EH (cell line): ENCODE measurements at regions not wholly inside any gene's neighbourhood (a gene's known extent, or its start where the extent isn't known, plus 50 kb on each side); places are given as distances from the start of the nearest gene placed in this dataset.
"Not testable (repeated sequence)": the region's sequence is repeated elsewhere in the genome, so short reads cannot be mapped to it uniquely, and the experiment has no call there.

Source experiments
- DNase-seq: peaks from one replicate; pipeline ENCODE4 v3.0.0-alpha.2; 2015; ENCODE audit warnings: low read depth

- DNase-seq, result no peak
Observed at GRCh38 chr2:161063946-161064306, 96.3 kb upstream of the TANK start.

DNA sequence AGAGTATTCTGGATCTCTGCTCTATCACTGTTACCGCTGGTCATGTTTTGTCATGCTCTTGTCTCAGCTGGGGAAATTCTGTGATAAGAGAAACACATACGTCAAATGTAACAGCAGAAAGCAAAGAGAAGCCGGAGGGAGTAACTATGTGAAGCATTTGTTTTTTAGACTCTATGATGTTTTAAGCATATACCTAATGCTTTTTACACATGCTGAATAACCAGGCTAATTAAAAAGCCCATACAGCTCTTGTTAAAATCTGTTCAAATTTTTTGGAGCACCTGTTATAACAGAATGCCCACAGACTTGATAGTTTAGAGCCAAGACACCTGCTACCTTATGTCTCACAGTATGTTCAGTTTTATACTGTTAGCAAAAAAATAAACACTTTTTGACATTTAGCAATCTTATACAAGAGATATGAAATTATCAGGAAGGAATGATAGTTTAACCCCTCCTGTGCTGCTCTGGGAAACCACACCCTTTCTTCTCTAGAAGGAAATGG, 92.3 kb upstream of the TANK start:
- no peak for DNase-seq

DNA sequence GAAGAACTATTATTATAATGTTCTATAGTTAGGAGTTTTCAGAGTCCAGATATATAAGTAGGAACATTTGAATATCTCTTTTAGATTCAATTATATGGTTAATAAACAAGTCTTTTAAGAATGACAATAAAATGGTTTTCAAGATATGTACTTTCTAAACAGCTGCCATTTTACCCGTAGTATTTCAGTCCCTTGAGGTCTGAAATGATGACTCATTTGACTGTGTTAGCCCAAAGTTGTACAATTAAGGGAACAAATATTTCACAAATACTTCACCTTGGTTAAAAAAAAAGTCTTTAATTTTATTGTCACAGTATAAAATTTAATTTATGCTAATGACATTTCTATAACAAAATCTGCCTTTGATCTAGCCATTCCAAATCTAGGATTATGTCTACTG, 91.6 kb upstream of the TANK start:
- DNase-seq, result peak; percentile 34

GRCh38 chr2:161070693-161071479, 89.3 kb upstream of the TANK start:
- DNase-seq, result no peak

DNA sequence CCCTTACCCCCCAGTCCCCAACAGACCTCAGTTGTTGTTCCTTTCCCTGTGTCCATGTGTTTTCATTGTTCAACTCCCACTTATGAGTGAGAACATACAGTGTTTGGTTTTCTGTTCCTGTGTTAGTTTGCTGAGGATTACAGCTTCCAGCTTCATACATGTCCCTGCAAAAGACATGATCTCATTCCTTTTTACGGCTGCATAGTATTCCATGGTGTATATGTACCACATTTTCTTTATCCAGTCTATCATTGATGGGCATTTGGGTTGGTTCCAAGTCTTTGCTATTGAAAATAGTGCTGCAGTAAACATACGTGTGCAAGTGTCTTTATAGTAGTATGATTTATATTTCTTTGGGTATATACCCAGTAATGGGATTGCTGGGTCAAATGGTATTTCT, 87.8 kb upstream of the TANK start:
- DNase-seq, result not testable (repeated sequence)

- no peak for DNase-seq
Observed at GRCh38 chr2:161075701-161076100, 84.5 kb upstream of the TANK start.

DNA sequence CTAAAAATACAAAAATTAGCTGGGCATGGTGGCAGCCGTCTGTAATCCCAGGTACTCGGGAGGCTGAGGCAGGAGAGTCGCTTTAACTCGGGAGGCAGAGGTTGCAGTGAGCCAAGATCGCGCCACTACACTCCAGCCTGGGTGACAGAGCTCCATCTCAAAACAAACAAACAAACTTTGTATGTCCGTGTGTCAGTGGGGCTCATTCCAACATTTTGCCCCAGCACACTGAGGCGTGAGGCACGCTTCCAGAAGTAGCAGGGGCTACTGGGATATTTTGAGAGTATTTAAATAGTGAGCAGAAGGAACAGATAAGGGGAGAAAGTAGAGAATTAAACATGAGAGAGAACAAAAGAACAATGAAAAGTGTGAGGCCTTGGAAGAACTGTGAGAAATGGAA, 83.3 kb upstream of the TANK start:
- no peak for DNase-seq

- DNase-seq, result peak; percentile 50
Observed at GRCh38 chr2:161077367-161078210, 82.6 kb upstream of the TANK start.

- no peak for DNase-seq
Observed at GRCh38 chr2:161078211-161078539, 82.1 kb upstream of the TANK start.

- peak; percentile 29 for DNase-seq
Observed at GRCh38 chr2:161085149-161085548, 75.1 kb upstream of the TANK start.

GRCh38 chr2:161088658-161089350, 71.4 kb upstream of the TANK start:
- DNase-seq, result no peak

- DNase-seq, result no peak
Observed at GRCh38 chr2:161090411-161090810, 69.8 kb upstream of the TANK start.

- DNase-seq, result no peak
Observed at GRCh38 chr2:161095314-161095713, 64.9 kb upstream of the TANK start.

DNA sequence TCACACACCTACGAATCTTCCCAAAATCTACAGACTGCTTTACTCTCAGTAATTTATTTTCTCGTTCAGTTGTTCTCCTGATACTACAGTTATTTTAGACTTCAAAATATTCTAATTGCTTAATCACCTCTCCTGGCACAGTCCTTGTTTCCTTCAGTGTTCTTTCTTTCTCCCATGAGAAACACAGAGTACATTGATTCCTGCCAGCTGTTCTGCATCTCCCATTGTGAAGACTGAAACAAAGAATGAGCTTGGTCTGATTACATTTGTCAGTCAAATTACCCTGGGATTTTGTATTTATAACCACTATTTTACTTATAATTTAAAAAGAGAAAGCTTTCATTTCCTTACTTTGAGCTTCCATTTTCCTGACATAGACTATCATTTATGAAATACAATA, 63.9 kb upstream of the TANK start:
- DNase-seq, result no peak

GRCh38 chr2:161097157-161097556, 63.1 kb upstream of the TANK start:
- DNase-seq, result no peak

DNA sequence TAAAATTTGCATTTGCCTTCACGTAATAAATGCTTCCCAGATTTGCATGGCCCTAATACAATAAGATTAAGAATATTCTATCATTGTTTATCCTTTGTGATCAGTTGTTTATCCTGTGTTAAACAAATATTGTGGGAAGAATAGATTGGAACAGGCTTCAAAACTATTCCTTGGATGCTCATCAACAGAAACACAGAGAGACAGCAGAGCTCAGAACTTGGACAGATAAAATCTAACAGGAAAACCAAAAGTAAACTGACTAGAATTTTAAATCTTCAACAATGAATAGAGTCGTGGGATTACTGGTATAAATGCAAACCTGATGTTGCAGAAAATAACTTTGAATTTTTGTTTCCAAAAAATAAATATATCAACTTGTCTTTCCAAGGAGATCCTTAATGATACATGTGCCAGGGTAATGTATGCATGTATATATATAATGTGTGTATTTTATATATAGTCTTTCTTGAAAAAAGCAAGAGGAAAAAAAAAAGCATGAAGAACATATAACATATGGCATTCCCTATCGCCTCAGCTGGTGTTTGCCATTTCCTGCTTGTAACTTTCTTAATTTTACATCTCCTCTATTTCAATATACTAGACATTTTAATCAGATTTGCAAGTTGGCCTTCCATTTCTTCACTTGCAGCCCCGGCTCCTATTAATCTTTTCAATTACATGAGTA, 59.9 kb upstream of the TANK start:
- peak; percentile 26 for DNase-seq

DNA sequence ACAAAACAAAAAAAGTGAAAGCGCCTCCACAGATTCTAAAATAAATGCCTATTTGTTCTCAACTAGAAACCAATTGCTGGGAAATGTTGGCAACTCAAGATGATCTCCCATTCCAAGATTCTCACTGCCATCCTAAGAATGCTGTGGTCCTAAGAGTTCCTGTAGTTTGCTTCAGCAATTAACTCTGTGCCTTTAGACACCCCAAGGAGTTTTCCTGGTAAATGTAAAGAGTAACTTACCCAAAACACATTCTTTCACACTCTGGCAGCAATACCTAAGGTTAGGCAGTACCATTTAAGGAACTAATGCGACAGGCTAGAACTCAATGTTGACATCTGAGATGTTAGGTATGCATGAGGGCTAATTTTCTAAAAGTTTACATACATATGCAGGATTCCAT, 58.8 kb upstream of the TANK start:
- peak; percentile 41 for DNase-seq

DNA sequence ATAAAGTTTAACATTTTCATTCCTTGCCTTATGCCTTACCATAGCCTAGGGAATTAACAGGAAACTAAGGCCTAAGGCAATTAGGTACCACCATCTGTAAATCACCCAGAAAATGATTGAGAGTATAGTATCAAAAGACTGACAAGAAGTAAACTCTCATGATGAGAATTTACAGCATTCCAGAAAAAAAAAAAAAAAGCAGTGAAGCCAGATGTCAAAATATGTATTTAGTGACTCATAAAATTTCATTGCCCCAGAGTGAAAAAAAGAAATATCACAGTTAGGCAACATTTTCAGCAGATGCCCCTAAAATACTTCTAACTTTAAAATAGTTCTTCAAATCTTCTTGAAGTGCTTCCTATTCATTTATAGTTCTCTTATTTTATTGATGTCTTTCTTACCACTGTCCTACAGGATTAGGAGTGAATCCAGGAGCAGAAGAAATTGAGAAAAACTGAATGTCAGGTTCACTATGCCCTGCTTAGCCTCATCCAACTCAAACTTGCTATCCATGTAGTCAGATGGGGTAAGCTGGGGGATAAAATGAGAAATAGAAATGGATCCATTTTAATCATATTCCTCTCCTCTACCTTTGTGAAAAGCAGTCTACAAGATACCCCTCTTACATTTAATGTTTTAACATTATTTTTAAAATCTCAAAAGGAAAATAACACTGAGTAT, 57.3 kb upstream of the TANK start:
- DNase-seq, result peak; percentile 26

GRCh38 chr2:161103451-161103831, 56.8 kb upstream of the TANK start:
- no peak for DNase-seq

DNA sequence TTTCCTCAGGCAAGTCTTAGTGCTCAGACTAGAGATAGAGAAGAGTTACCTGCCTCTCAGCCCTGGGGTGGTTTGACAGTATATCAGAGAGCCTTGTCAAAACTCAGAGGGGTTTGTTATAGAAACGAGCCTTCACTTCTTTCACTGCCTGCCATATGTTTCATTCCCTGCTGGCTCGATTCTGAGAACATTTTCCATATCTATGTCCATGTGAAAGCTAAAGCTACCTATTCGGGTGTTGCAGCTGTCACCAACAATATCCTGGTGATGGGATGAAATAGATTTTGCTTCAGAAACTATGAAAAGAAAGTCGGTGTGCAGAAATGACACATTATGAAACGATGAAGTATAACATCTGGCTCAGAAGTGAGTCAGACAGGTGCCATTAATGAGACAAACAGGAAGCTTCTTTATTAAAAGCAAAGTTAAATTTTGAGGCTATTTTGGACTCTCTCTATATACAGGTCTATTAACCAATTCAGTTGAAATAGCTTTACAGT, 56.1 kb upstream of the TANK start:
- no peak for DNase-seq

- no peak for DNase-seq
Observed at GRCh38 chr2:161107265-161107664, 53.0 kb upstream of the TANK start.
